ENCODE measurements at regions not wholly inside any gene's neighbourhood (a gene's known extent, or its start where the extent isn't known, plus 50 kb on each side); places are given as distances from the start of the nearest gene placed in this dataset.

- Histone ChIP-seq H3K23me2 (ENCODE audit: low read depth, low read length) (no peaks in the 10 kb centered on the region; the same call in 1 of the 2 replicates), H3K36me3 (ENCODE audit: control insufficient read depth in 2 of 4, insufficient read depth in 4 of 4, low read length in 3 of 4) (no peaks in the 10 kb centered on the region), H3K27ac (ENCODE audit: low read depth, low read length) (no peak overlapping the region), H3K9me3 (ENCODE audit: insufficient read depth in 2 of 2, low read depth in 1 of 2, low read length in 1 of 2) (no peaks in the 10 kb centered on the region), H2AFZ (ENCODE audit: low read length) (no peak overlapping the region), H3K4me2 (ENCODE audit: insufficient read depth in 1 of 2, low read depth in 2 of 2, low read length in 2 of 2) (no peak overlapping the region), H4K20me1 (replicated peaks in 1 of 2; ENCODE audit: control insufficient read depth in 1 of 2, insufficient read depth in 2 of 2, low read length in 2 of 2) (no peaks in the 10 kb centered on the region), H3K79me1 (ENCODE audit: low read depth, low read length) (no peaks in the 10 kb centered on the region), H2BK12ac (ENCODE audit: low read depth, low read length) (no peak overlapping the region), H2BK5ac (ENCODE audit: low read depth, low read length) (no peak overlapping the region), H2BK20ac (ENCODE audit: low read length) (no peak overlapping the region), H3K4me3 (ENCODE audit: extremely low read depth in 1 of 4, insufficient read depth in 2 of 4, low read depth in 3 of 4, low read length in 4 of 4) (no peak overlapping the region), H3K4me1 (replicated peaks in 1 of 4; ENCODE audit: control insufficient read depth in 3 of 4, insufficient read depth in 4 of 4, low read length in 3 of 4) (peaks cover 0 to 5% (median 2%) of the 10 kb centered on the region in 4 experiments; a peak in 5 of 7 replicates), H3K18ac (ENCODE audit: extremely low read depth, low read length) (no peak overlapping the region), H3K23ac (ENCODE audit: insufficient read length) (no peak overlapping the region), H4K8ac (ENCODE audit: extremely low read depth, insufficient read depth, low read length) (no peak overlapping the region), H3K4ac (replicated peaks; ENCODE audit: insufficient read length, low read depth, low read length) (no peak overlapping the region), H2AK5ac (ENCODE audit: low read depth, low read length) (no peak overlapping the region), H3K56ac (replicated peaks; ENCODE audit: insufficient read length, low read depth, low read length) (no peak overlapping the region), H4K91ac (replicated peaks; ENCODE audit: insufficient read length, low read length) (no peak overlapping the region), H4K5ac (ENCODE audit: insufficient read length, low read depth, low read length) (no peak overlapping the region), H3K27me3 (replicated peaks in 1 of 4; ENCODE audit: control insufficient read depth in 3 of 4, extremely low read depth in 1 of 4, insufficient read depth in 3 of 4, low read length in 3 of 4) (no peaks in the 10 kb centered on the region), H2BK15ac (ENCODE audit: low read length) (no peak overlapping the region), H3K79me2 (ENCODE audit: control insufficient read depth in 1 of 2, insufficient read depth in 2 of 2, low read length in 2 of 2) (0 out of 4 replicates have a peak, but pooled peaks cover 0 to 2% of the 10 kb centered on the region in 2 experiments), H3K14ac (ENCODE audit: insufficient read length) (no peak overlapping the region), H2BK120ac (replicated peaks; ENCODE audit: low read depth, low read length) (no peak overlapping the region), H3K9ac (replicated peaks in 1 of 4; ENCODE audit: extremely low read depth in 1 of 4, low read depth in 3 of 4, low read length in 3 of 4) (no peak overlapping the region)
- 100% methylated on average over 4 of the region's 4 CpGs; no CpG with 5 or more reads in 1 of the 2 experiments for WGBS, 2 experiments (ENCODE audit: extremely low coverage in 1 of 2, insufficient coverage in 1 of 2, insufficient read length in 1 of 2, insufficient replicate concordance in 2 of 2, low coverage in 1 of 2, low lambda C conversion rate in 2 of 2, missing lambda C conversion rate in 1 of 2)
- no peak for FAIRE-seq
- DNase-seq (ENCODE audit: low read depth in 1 of 2, low spot score in 2 of 2): no peak
- ChIA-PET POLR2A (ENCODE audit: partially characterized antibody) (no interaction called here), CTCF (ENCODE audit: partially characterized antibody) (interaction anchor here (0.6 to 1.4 kb wide), 6 partner anchors 9 to 209 kb away, joined by 3 to 5 read pairs (median 3); no protein-coding TSS in a partner anchor)
- TF ChIP-seq MAX (IDR thresholded peaks at IDR 0.05) (no peak), POLR2AphosphoS5 (IDR thresholded peaks at IDR 0.05; ENCODE audit: low read depth, low read length) (no peak)
These were observed 111.9 kb upstream of the DTNA start for GRCh38 chr18:34598120-34598635.
